ENCODE measurements at regions not wholly inside any gene's neighbourhood (a gene's known extent, or its start where the extent isn't known, plus 50 kb on each side); places are given as distances from the start of the nearest gene placed in this dataset.

- TF ChIP-seq SIN3A (IDR thresholded peaks at IDR 0.05; ENCODE audit: borderline replicate concordance, insufficient read depth, low read length) (no peak), TAF1 (IDR thresholded peaks at IDR 0.05; ENCODE audit: borderline replicate concordance, insufficient read depth, low read length) (no peak), POLR2AphosphoS5 (IDR thresholded peaks at IDR 0.05; ENCODE audit: low read depth, low read length) (no peak), REST (IDR thresholded peaks at IDR 0.05; ENCODE audit: insufficient read depth in 1 of 2, low read depth in 2 of 2, low read length in 2 of 2) (no peak), FOXP2 (optimal IDR thresholded peaks at IDR 0.05; ENCODE audit: borderline replicate concordance, extremely low read depth, extremely low read length, insufficient read depth) (no peak)
Measured at GRCh38 chr1:194813096-194813495, 1626.7 kb upstream of the B3GALT2 start.

GRCh38 chr1:194809665-194810064 lies 1623.3 kb upstream of the B3GALT2 start:
- TF ChIP-seq SIN3A (IDR thresholded peaks at IDR 0.05; ENCODE audit: borderline replicate concordance, insufficient read depth, low read length) (no peak), REST (IDR thresholded peaks at IDR 0.05; ENCODE audit: insufficient read depth in 1 of 2, low read depth in 2 of 2, low read length in 2 of 2) (no peak), TAF1 (IDR thresholded peaks at IDR 0.05; ENCODE audit: borderline replicate concordance, insufficient read depth, low read length) (no peak), FOXP2 (optimal IDR thresholded peaks at IDR 0.05; ENCODE audit: borderline replicate concordance, extremely low read depth, extremely low read length, insufficient read depth) (no peak), POLR2AphosphoS5 (IDR thresholded peaks at IDR 0.05; ENCODE audit: low read depth, low read length) (no peak)

GRCh38 chr1:194809215-194809614 lies 1622.8 kb upstream of the B3GALT2 start:
- TF ChIP-seq REST (IDR thresholded peaks at IDR 0.05; ENCODE audit: insufficient read depth in 1 of 2, low read depth in 2 of 2, low read length in 2 of 2), result no peak
- no peak for TF ChIP-seq TAF1 (IDR thresholded peaks at IDR 0.05; ENCODE audit: borderline replicate concordance, insufficient read depth, low read length)
- TF ChIP-seq SIN3A (IDR thresholded peaks at IDR 0.05; ENCODE audit: borderline replicate concordance, insufficient read depth, low read length), result no peak
- TF ChIP-seq FOXP2 (optimal IDR thresholded peaks at IDR 0.05; ENCODE audit: borderline replicate concordance, extremely low read depth, extremely low read length, insufficient read depth), result no peak
- no peak for TF ChIP-seq POLR2AphosphoS5 (IDR thresholded peaks at IDR 0.05; ENCODE audit: low read depth, low read length)

GRCh38 chr1:194807530-194808220 lies 1621.3 kb upstream of the B3GALT2 start:
- TF ChIP-seq REST (IDR thresholded peaks at IDR 0.05; ENCODE audit: insufficient read depth in 1 of 2, low read depth in 2 of 2, low read length in 2 of 2) (no peak), TAF1 (IDR thresholded peaks at IDR 0.05; ENCODE audit: borderline replicate concordance, insufficient read depth, low read length) (no peak), SIN3A (IDR thresholded peaks at IDR 0.05; ENCODE audit: borderline replicate concordance, insufficient read depth, low read length) (no peak), FOXP2 (optimal IDR thresholded peaks at IDR 0.05; ENCODE audit: borderline replicate concordance, extremely low read depth, extremely low read length, insufficient read depth) (no peak), POLR2AphosphoS5 (IDR thresholded peaks at IDR 0.05; ENCODE audit: low read depth, low read length) (no peak)
